SH-SY5Y (cell line): ENCODE measurements at regions not wholly inside any gene's neighbourhood (a gene's known extent, or its start where the extent isn't known, plus 50 kb on each side); places are given as distances from the start of the nearest gene placed in this dataset.

Experiments used
- GATA2 ChIP-seq: IDR thresholded peaks from 2 replicates; pipeline ENCODE4 v1.6.1; 2011; ENCODE audit warnings: mild to moderate bottlenecking, low read depth, low read length
- GATA3 ChIP-seq: IDR thresholded peaks from 2 replicates; pipeline ENCODE4 v1.6.1; 2011; ENCODE audit warnings: low read depth, mild to moderate bottlenecking, low read length, moderate library complexity

DNA sequence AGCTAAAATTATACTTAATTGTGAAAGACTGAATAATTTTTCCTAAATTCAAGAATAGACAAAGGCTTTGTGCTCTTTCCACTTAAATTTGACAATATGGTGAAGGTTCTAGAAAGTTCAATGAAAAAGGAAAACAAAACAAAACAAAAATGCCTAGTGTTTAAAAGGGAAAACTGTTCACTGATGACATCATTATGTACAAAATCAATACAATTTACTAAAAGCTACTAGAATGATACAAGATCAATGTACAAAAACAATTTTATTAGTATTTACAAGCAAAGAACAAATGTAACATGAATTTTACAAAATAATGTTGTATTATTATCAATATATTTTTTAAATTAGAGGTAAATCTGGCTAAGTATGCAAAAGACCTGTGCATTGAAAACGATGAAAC is 499.1 kb upstream of the FSIP2 start:
- TF ChIP-seq GATA2 (no peak), GATA3 (no peak)
